ENCODE measurements at regions not wholly inside any gene's neighbourhood (a gene's known extent, or its start where the extent isn't known, plus 50 kb on each side); places are given as distances from the start of the nearest gene placed in this dataset.

DNA sequence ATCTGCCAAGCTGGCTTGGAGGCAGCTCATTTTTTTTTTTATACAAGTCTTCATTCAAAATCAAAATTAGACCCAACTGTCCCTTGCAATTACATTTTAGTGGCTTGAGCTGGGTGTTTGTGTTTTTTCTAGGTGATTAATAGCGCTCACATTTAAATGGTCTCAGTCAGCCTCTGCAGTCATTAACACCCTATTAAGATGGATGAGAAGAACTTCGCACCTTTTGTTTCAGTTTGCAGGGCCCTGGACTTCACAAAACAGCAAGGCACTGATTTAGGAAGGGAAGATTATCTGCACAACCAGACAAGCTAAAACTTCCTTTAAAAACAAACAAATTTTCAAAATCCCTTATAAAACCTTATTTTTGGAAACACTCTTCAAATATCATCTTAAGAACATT is 374.8 kb downstream of the EFNA5 start:
- no peak overlapping the region for H2AFZ ChIP-seq (ENCODE audit: low read depth, low read length, poor library complexity, severe bottlenecking)
- no TSS peak for BruUV-seq (replicated peaks)
- DNase-seq (ENCODE audit: low read depth, low spot score) (no peak), ATAC-seq (no peak)
- H3K9ac ChIP-seq (ENCODE audit: low read length) = no peak overlapping the region
- intact Hi-C loops (cut with micrococcal nuclease) = no loop called here
- no peak for TF ChIP-seq POLR2AphosphoS5 (IDR thresholded peaks at IDR 0.05; ENCODE audit: low read depth, low read length)
- TF ChIP-seq EGR1 (IDR thresholded peaks at IDR 0.05; ENCODE audit: low read depth) = no peak
- TF ChIP-seq, protein P1, sequence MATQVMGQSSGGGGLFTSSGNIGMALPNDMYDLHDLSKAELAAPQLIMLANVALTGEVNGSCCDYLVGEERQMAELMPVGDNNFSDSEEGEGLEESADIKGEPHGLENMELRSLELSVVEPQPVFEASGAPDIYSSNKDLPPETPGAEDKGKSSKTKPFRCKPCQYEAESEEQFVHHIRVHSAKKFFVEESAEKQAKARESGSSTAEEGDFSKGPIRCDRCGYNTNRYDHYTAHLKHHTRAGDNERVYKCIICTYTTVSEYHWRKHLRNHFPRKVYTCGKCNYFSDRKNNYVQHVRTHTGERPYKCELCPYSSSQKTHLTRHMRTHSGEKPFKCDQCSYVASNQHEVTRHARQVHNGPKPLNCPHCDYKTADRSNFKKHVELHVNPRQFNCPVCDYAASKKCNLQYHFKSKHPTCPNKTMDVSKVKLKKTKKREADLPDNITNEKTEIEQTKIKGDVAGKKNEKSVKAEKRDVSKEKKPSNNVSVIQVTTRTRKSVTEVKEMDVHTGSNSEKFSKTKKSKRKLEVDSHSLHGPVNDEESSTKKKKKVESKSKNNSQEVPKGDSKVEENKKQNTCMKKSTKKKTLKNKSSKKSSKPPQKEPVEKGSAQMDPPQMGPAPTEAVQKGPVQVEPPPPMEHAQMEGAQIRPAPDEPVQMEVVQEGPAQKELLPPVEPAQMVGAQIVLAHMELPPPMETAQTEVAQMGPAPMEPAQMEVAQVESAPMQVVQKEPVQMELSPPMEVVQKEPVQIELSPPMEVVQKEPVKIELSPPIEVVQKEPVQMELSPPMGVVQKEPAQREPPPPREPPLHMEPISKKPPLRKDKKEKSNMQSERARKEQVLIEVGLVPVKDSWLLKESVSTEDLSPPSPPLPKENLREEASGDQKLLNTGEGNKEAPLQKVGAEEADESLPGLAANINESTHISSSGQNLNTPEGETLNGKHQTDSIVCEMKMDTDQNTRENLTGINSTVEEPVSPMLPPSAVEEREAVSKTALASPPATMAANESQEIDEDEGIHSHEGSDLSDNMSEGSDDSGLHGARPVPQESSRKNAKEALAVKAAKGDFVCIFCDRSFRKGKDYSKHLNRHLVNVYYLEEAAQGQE (IDR thresholded peaks at IDR 0.05; ENCODE audit: low read depth) = no peak
- no peak for TF ChIP-seq TCF7L2 (IDR thresholded peaks at IDR 0.05; ENCODE audit: borderline replicate concordance, extremely low read depth, insufficient read depth, insufficient read length)
- TF ChIP-seq ZNF274 (IDR thresholded peaks at IDR 0.05; ENCODE audit: low read depth, low read length) = no peak
- no peak for TF ChIP-seq SRF (IDR thresholded peaks at IDR 0.05; ENCODE audit: low read depth)
- no peak for TF ChIP-seq CBX3 (IDR thresholded peaks at IDR 0.05; ENCODE audit: low read depth)
- TF ChIP-seq ZFX (IDR thresholded peaks at IDR 0.05) = no peak
- no peak for TF ChIP-seq EZH2 (IDR thresholded peaks at IDR 0.05)
- no peak for TF ChIP-seq JUND (IDR thresholded peaks at IDR 0.05)
- TF ChIP-seq, protein P2, sequence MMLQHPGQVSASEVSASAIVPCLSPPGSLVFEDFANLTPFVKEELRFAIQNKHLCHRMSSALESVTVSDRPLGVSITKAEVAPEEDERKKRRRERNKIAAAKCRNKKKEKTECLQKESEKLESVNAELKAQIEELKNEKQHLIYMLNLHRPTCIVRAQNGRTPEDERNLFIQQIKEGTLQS (IDR thresholded peaks at IDR 0.05) = no peak
- TF ChIP-seq POLR2A (IDR thresholded peaks at IDR 0.05; ENCODE audit: borderline replicate concordance, extremely low read depth, insufficient read depth, insufficient read length) = no peak
- TF ChIP-seq SP1 (IDR thresholded peaks at IDR 0.05; ENCODE audit: low read depth) = no peak
- TF ChIP-seq RAD21 (IDR thresholded peaks at IDR 0.05; ENCODE audit: low read depth) = no peak
- no peak for TF ChIP-seq SIN3A (IDR thresholded peaks at IDR 0.05; ENCODE audit: low read depth)
- no peak for TF ChIP-seq CEBPB (IDR thresholded peaks at IDR 0.05; ENCODE audit: low read depth)
- TF ChIP-seq, protein P3, sequence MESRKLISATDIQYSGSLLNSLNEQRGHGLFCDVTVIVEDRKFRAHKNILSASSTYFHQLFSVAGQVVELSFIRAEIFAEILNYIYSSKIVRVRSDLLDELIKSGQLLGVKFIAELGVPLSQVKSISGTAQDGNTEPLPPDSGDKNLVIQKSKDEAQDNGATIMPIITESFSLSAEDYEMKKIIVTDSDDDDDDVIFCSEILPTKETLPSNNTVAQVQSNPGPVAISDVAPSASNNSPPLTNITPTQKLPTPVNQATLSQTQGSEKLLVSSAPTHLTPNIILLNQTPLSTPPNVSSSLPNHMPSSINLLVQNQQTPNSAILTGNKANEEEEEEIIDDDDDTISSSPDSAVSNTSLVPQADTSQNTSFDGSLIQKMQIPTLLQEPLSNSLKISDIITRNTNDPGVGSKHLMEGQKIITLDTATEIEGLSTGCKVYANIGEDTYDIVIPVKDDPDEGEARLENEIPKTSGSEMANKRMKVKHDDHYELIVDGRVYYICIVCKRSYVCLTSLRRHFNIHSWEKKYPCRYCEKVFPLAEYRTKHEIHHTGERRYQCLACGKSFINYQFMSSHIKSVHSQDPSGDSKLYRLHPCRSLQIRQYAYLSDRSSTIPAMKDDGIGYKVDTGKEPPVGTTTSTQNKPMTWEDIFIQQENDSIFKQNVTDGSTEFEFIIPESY (IDR thresholded peaks at IDR 0.05; ENCODE audit: extremely low read depth, insufficient replicate concordance, low read length) = no peak
- H3K79me2 ChIP-seq (ENCODE audit: insufficient read depth, low read length) = no peaks in the 10 kb centered on the region
- ChIA-PET CTCF (no interaction called here), POLR2A (no interaction called here), RAD21 (ENCODE audit: low non-redundant PET in 1 of 2, low total read pairs in 2 of 2, uncharacterized antibody in 2 of 2, unreplicated experiment in 2 of 2) (no interaction called here)
- H3K27ac ChIP-seq (ENCODE audit: low read depth, low read length) = no peak overlapping the region
- H3K27me3 ChIP-seq (ENCODE audit: insufficient read depth, low read length) = no peaks in the 10 kb centered on the region
- no peaks in the 10 kb centered on the region for H3K4me1 ChIP-seq (ENCODE audit: control insufficient read depth in 1 of 2, insufficient read depth in 2 of 2, low read length in 2 of 2)
- H3K4me3 ChIP-seq (replicated peaks in 1 of 2; ENCODE audit: low read depth in 1 of 2, low read length in 2 of 2) = no peak overlapping the region
- H3K36me3 ChIP-seq (ENCODE audit: control insufficient read depth in 1 of 2, insufficient read depth in 2 of 2, low read length in 2 of 2) = no peaks in the 10 kb centered on the region
- H3K9me3 ChIP-seq (ENCODE audit: control insufficient read depth in 1 of 2, insufficient read depth in 1 of 2, low read depth in 1 of 2, low read length in 2 of 2) = no peaks in the 10 kb centered on the region
- no peaks in the 10 kb centered on the region for H3K9me2 ChIP-seq (ENCODE audit: insufficient read depth)
- H4K20me1 ChIP-seq (ENCODE audit: insufficient read depth) = no peaks in the 10 kb centered on the region
- no peak overlapping the region for H3K4me2 ChIP-seq (ENCODE audit: low read length)

All from HCT116 (cell line).